ENCODE measurements at regions not wholly inside any gene's neighbourhood (a gene's known extent, or its start where the extent isn't known, plus 50 kb on each side); places are given as distances from the start of the nearest gene placed in this dataset.

DNA sequence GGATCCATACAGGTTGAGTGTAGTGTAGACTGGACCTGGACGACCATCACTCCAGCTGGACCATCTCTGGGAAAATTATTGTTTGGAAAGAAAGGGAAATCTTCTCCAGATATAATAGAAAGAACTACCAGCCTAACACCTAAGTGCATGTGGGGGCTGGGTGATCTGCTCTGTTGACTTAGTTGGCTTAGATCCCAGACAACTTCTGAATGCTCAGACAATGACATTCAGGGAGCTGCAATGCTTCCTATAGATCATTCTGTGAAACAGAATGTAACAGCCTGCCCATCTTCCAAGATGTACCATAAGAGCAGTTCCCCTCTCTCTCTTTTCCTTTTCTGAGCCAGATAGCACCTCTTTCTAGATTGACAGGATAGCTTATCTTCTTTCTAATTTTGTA, 572.8 kb upstream of the STXBP6 start:
- Histone ChIP-seq H3K4me3 (no peak overlapping the region), H3K9me3 (peaks cover 0 to 2% (median 0%) of the 10 kb centered on the region in 3 donors), H3K27ac (no peak overlapping the region), H3K36me3 (no peaks in the 10 kb centered on the region), H3K27me3 (no peaks in the 10 kb centered on the region), H3K4me1 (no peaks in the 10 kb centered on the region)
- WGBS, 2 donors (ENCODE audit: low coverage in 1 of 2): 33 to 63% methylated on average over 1 of the region's 1 CpG
- ATAC-seq: no peak
- TF ChIP-seq EP300 (IDR thresholded peaks at IDR 0.05): no peak
- no peak for TF ChIP-seq POLR2AphosphoS5 (IDR thresholded peaks at IDR 0.05)
- TF ChIP-seq, protein P1, sequence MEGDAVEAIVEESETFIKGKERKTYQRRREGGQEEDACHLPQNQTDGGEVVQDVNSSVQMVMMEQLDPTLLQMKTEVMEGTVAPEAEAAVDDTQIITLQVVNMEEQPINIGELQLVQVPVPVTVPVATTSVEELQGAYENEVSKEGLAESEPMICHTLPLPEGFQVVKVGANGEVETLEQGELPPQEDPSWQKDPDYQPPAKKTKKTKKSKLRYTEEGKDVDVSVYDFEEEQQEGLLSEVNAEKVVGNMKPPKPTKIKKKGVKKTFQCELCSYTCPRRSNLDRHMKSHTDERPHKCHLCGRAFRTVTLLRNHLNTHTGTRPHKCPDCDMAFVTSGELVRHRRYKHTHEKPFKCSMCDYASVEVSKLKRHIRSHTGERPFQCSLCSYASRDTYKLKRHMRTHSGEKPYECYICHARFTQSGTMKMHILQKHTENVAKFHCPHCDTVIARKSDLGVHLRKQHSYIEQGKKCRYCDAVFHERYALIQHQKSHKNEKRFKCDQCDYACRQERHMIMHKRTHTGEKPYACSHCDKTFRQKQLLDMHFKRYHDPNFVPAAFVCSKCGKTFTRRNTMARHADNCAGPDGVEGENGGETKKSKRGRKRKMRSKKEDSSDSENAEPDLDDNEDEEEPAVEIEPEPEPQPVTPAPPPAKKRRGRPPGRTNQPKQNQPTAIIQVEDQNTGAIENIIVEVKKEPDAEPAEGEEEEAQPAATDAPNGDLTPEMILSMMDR (IDR thresholded peaks at IDR 0.05): no peak
- no peak for TF ChIP-seq POLR2A (IDR thresholded peaks at IDR 0.05)

GRCh38 chr14:25620515-25620914, 570.6 kb upstream of the STXBP6 start:
- ATAC-seq: no peak
- no peak for TF ChIP-seq EP300 (IDR thresholded peaks at IDR 0.05)
- TF ChIP-seq POLR2A (IDR thresholded peaks at IDR 0.05): no peak
- TF ChIP-seq, protein P1 (IDR thresholded peaks at IDR 0.05): no peak
- no peak for TF ChIP-seq POLR2AphosphoS5 (IDR thresholded peaks at IDR 0.05)
- no peaks in the 10 kb centered on the region for H3K27me3 ChIP-seq

DNA sequence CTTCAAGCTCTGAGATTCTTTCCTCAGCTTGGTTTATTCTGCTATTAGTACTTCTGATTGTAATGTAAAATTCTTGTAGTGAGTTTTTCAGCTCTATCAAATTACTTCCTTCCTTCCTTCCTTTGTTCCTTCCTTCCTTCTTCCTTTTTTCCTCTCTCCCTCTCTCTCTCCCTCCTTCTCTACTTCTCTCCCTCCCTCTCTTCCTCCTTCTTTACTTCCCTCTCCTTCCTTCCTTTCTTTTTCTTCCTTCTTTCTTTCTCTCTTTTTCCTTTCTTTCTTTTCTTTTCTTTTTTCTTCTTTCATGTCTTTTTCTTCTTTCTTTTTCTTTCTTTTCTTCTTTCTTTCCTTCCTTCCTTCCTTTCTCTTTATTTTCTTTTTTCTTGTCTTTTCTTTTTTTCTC, 565.2 kb upstream of the STXBP6 start:
- Histone ChIP-seq H3K36me3 (no peaks in the 10 kb centered on the region), H3K27ac (no peak overlapping the region), H3K4me3 (no peak overlapping the region), H3K4me1 (no peaks in the 10 kb centered on the region), H3K9me3 (peaks cover 0 to 21% (median 0%) of the 10 kb centered on the region in 3 donors), H3K27me3 (no peaks in the 10 kb centered on the region)
- no peak for ATAC-seq
- TF ChIP-seq POLR2A (IDR thresholded peaks at IDR 0.05): no peak
- TF ChIP-seq, protein P1 (IDR thresholded peaks at IDR 0.05): no peak
- TF ChIP-seq EP300 (IDR thresholded peaks at IDR 0.05): no peak
- TF ChIP-seq POLR2AphosphoS5 (IDR thresholded peaks at IDR 0.05): no peak

More at GRCh38 chr14:25620515-25620914, 570.6 kb upstream of the STXBP6 start:
- Histone ChIP-seq H3K4me3 (no peak overlapping the region), H3K9me3 (peaks cover 0 to 13% (median 0%) of the 10 kb centered on the region in 3 donors), H3K36me3 (no peaks in the 10 kb centered on the region), H3K27ac (no peak overlapping the region), H3K4me1 (no peaks in the 10 kb centered on the region)

- H3K27me3 ChIP-seq: no peaks in the 10 kb centered on the region
- peaks cover 0 to 6% (median 0%) of the 10 kb centered on the region in 3 donors for H3K9me3 ChIP-seq
- TF ChIP-seq POLR2AphosphoS5 (IDR thresholded peaks at IDR 0.05) (no peak), POLR2A (IDR thresholded peaks at IDR 0.05) (no peak), EP300 (IDR thresholded peaks at IDR 0.05) (no peak)
- TF ChIP-seq, protein P1 (IDR thresholded peaks at IDR 0.05): no peak
- H3K4me1 ChIP-seq: no peaks in the 10 kb centered on the region
- WGBS, 2 donors (ENCODE audit: low coverage in 1 of 2): 26 to 32% methylated on average over 3 of the region's 3 CpGs
- ATAC-seq: no peak
- H3K36me3 ChIP-seq: no peaks in the 10 kb centered on the region
- H3K27ac ChIP-seq: no peak overlapping the region
- H3K4me3 ChIP-seq: no peak overlapping the region
These were observed 557.2 kb upstream of the STXBP6 start for GRCh38 chr14:25607192-25607591.

- Histone ChIP-seq H3K4me1 (no peaks in the 10 kb centered on the region), H3K9me3 (peaks cover 0 to 6% (median 0%) of the 10 kb centered on the region in 3 donors), H3K27me3 (no peaks in the 10 kb centered on the region), H3K27ac (no peak overlapping the region), H3K36me3 (no peaks in the 10 kb centered on the region), H3K4me3 (no peak overlapping the region)
- 86 to 87% methylated on average over 1 of the region's 1 CpG for WGBS, 2 donors (ENCODE audit: low coverage in 1 of 2)
- no peak for ATAC-seq
- no peak for TF ChIP-seq POLR2AphosphoS5 (IDR thresholded peaks at IDR 0.05)
- TF ChIP-seq, protein P1 (IDR thresholded peaks at IDR 0.05): no peak
- no peak for TF ChIP-seq POLR2A (IDR thresholded peaks at IDR 0.05)
- no peak for TF ChIP-seq EP300 (IDR thresholded peaks at IDR 0.05)
These were observed 552.2 kb upstream of the STXBP6 start for GRCh38 chr14:25602106-25602505.
